GM21360 (cell line): ENCODE measurements at regions not wholly inside any gene's neighbourhood (a gene's known extent, or its start where the extent isn't known, plus 50 kb on each side); places are given as distances from the start of the nearest gene placed in this dataset.
A peak's percentile ranks its signal among the peaks of the same experiment; 100 is the strongest.

Experiments
- ATAC-seq: cut with Tn5 transposase; IDR thresholded peaks from one replicate; pipeline ENCODE4 v1.9.1; 2021; ENCODE audit warnings: mild to moderate bottlenecking, moderate library complexity; ENCODE audit not compliant: unreplicated experiment

DNA sequence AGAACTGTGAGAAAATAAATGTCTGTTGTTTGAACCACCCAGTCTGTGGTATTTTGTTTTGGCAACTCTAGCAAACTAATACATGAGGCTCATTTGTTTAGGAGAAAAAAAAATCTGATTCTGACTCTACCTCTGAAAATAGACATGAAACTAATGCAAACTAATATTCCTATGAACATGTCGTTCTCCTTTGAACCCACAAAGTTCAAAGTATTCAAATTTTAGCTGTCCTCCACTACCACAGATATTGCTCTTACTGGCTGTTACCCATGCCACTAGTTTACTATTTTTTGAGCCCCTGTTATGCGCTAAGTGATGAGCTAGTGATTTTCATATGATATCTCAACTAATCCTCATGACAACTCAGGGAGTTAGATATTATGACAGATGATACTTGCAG is 58.8 kb upstream of the ZNF804B start:
- no peak for ATAC-seq

GRCh38 chr7:88694207-88694606 is 65.3 kb upstream of the ZNF804B start:
- ATAC-seq = no peak

- ATAC-seq = no peak
Measured at GRCh38 chr7:88693131-88693530, 66.4 kb upstream of the ZNF804B start.

DNA sequence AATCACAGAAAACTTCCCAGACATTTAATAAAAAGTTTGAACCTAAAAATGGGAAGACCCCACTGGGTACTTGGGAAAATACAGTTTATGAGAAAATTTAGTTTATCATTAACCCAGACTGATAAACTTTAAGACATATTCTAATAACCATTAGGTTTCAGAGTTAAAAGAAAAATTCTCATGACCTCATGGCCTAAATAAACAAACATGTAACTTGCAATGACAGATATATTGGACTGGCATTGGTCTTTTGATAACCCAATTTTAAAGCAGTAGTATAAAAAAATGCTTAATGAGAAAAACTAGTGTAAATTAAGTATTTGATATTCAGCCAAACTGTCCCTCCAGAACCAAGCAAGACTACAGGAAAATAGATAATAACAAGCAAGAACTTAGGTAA is 67.0 kb upstream of the ZNF804B start:
- no peak for ATAC-seq

DNA sequence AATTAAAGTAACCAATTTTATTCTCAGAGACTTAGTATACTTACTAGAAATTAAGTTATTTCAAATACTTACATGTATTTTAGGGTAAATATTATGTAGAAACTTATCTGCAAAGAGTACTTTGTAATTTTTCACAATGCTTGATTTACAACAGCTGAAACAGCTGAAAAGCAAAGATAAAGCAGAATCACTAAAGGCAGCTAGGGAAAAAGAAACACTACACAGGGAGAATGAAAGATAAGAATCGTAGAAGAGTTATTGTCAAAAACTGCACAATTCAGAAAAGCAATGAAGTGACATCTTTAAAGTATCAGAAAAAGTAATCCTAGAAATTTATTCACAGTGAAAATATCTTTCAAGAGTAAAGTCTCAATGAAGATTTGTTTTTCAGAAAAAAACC is 69.7 kb upstream of the ZNF804B start:
- ATAC-seq = no peak

DNA sequence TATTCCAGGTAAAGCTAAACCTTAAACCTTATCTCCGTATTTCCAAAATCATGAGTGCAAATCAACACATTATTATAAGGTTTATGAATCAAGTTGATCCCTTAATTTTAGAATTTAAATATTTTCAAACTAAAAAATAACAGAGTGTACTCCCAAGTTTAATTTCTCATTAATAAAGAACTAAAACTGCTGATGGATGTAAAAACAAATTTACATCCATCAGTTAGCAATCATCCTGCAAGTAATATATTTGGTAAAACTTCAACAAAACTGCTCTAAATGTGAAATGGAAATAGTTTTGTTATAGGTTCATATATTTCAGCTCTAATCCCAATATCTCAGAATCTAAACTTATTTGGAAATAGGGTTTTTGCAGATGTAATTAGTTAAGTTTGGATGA is 71.3 kb upstream of the ZNF804B start:
- ATAC-seq = no peak

- no peak for ATAC-seq
Measured at GRCh38 chr7:88686468-88687229, 72.9 kb upstream of the ZNF804B start.

DNA sequence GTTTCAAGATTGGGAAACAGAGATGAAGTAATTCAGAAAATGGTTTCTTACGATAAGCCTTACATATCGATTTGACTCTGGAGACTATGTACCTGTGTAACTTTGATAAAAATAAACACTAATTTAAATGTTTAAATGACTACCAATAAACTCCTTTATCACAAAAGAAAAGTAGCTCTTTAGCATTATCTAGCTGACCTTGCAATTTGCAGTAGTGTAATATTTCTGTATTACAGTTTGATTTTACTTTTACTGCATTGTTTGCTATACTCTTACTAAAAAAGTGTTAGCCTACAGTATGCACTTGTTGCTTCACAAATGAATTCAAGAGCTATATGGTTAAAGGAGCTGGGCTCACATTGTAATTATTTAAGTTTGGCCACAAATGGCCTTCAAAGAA is 77.8 kb upstream of the ZNF804B start:
- ATAC-seq = no peak

DNA sequence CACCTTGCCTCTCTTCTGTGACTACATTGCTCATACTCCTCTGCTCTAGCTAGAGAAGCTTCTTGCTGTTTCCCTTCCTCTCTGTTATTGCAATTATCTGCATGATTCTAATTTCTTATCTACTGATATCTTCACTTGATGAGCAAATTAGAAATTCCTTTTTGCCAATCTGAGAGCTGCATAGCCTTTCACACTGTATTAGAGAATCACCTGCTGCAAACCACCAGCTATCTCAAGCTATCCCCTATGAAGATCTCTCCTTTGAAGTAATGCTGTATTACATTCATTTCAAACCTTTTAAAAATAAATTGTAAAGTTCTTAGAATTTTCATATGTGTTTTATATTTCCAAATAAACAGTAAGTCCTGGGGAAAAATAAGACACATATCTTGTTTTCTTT is 89.0 kb upstream of the ZNF804B start:
- no peak for ATAC-seq

DNA sequence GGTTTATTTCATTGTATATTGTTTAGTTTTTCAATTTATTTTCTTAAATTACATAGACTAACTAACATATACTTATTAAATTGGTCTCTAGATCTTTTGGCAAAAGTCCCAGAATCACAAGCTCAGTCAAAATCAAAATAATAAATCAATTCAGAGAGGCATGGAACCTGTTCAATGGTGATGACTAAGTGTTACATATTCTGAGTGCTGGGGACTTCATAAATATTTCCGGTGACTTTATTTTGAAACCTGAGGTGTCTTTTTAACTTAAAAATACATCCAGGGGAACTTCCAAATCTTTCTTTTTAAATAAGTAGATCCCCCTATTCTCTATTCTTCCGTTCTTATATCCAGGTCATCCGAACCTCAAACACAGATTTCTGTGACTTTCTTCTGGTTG is 89.6 kb upstream of the ZNF804B start:
- ATAC-seq = no peak

DNA sequence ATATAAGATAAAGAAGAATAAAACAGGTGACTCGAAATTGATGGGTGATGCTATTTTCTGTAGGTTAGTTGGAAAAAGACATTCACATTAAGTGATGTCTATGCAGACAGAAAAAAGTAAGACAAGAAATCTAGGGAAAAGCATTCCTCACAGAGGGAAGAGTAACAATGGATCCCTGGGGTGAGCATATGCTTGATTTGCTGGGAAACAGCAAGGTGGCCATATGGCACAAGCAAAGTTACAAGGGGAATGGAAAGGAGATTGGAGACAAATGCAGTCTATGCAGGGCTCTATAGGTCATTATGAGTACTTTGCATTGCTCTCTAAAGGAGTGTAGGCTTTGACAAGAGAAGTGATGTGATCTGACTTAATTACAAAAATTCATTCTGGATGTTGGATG is 90.9 kb upstream of the ZNF804B start:
- ATAC-seq = no peak

- no peak for ATAC-seq
Measured at GRCh38 chr7:88666626-88667025, 92.9 kb upstream of the ZNF804B start.

DNA sequence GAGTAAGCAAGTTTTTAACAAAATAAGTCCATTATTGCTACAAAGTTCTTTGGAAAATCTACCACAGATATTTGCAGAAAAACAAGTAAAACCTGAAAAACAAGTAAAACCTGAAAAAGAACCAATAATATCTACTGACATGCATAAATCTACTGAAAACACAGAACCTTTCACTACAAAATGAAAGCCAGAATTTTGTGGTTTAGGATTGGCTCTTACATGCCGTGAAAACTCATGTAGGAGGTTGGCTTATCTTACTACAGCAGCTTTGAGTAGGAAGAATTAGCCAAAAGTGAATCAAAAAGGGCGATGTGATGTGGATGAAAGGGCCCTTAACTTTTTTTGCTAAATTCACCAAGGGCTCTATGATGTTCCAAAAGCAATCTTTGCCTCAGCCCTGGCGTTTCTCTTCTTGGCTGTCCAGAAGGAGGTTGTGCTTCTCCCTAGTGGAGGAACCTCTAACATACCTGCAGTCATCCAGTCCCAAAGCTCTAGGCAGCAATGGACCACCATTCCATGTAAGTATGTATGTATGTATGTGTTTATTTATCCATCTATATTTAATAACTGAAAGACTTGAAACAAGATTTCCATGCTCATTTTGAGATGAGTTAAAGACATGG is 93.5 kb upstream of the ZNF804B start:
- no peak for ATAC-seq

DNA sequence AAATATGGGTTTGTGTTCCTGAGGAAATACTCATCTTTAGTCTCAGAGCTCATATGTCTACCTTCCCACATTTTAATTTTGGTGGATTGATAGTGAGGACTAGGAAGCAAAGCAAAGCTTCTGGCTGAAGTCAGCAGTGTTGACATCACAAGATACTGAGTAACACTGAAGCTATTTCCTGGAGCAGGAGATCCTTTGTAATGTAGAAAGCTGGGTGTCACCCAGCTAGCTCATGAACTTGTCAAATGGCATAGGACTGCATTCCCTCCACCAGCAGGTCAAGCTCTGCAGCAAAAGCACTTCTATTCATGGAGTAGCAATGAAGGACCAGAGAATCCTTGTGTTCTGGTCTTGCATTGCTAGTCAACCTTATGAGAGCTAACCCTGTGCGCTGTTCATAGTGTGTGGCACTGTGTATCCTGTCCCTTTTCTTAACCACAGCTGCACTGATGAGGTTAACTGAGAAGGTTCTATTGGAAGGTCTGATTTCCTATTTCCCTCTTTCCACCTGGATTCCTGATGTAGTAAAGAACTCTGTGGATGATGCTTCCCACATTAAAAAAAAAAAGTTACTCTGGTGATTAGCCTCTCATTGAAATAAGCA is 94.8 kb upstream of the ZNF804B start:
- ATAC-seq = no peak

- ATAC-seq = no peak
Measured at GRCh38 chr7:88661921-88662320, 97.6 kb upstream of the ZNF804B start.

DNA sequence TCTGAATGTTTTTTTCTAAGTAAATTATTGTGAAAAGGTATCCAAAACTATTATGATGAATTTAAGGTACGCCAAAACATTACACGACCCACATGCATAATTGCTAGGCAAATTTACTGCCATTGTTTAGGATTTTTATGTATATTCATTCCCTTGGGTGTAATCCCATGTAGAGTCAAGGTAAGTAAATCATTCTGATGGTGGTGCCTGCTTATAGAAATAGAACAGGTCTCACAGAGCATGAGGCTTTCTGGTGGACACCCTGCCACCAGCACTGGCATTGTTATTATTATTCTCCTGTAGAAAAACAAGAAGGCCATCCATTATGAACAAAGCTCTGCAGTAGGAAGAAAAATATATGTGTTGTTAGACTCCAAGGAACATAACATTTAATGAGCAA is 111.7 kb upstream of the ZNF804B start:
- ATAC-seq = no peak

- no peak for ATAC-seq
Measured at GRCh38 chr7:88638583-88638982, 120.9 kb upstream of the ZNF804B start.

DNA sequence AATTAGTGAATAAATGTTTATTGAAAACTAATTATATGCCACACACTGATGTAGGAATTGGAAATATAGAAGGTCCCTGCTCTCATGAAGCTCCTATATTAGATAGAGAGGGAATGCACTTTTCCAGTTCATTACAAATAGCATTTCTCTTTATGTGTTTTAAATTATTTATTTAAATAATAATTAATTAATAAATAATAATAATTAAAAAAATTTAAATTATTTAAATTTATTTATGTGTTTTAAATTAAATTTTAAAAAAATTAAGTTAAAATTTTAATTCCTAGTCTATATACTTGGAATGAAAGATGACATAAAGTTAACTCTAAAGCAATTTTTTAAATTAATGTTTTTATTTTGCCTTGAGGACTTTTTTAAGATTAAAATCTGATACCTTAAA is 121.7 kb upstream of the ZNF804B start:
- no peak for ATAC-seq

DNA sequence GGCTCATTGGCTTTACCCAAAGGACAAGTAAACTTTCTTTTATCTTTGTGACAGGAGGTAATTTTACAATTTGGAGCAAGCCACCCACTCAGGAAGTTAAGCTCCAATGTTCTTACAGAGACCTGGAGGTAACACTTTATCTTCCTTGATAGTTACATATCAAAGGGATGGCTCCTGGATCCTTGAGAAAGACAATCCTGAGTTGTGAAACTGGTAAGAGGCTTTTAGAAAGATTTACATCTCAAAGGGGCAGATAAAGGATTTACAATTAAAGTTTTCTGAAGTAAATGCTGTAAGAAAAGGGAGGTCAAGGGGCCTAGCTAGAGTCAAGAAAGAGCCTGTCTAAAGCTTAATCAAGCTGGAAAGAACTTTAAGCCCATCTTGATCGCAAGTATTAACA is 124.4 kb upstream of the ZNF804B start:
- no peak for ATAC-seq

DNA sequence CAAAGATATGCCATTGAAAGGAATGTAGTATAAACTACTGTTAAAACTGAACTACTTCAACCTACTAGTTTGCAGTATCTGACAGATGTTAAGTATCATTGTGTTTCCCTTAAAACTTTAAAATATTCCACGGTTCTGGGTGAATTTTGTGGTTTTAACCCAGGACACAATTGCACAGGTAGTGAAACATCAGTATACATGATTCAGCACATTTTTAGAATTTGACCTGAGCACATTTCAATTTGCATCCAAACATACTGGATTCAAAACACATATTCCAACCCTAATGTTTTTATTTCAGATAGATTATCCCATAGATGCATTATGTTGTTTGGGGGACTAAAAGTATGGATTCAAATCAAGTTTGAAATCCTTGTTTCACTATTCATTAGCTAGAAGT is 129.9 kb upstream of the ZNF804B start:
- ATAC-seq = no peak

- peak; percentile 100 for ATAC-seq
Measured at GRCh38 chr7:88628363-88629085, 131.0 kb upstream of the ZNF804B start.

DNA sequence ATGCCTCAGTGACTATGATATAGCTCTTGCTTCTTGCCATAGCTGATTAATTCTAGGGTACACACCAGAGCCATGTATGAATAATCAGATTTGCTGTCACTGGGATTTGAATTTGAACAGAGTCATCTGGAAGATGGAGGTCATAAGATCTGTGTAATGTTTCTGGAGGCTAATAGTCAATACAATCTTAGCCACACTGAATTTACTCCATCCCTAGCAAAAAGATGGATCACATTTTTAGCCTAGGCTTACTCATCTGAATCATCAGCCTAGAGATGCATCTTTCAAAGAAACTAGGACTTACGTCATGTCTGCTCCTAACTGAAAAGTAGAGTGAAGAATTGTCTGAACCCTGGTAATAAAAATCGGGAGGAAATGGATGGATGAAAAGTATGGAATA is 142.3 kb upstream of the ZNF804B start:
- no peak for ATAC-seq
